ENCODE measurements at regions not wholly inside any gene's neighbourhood (a gene's known extent, or its start where the extent isn't known, plus 50 kb on each side); places are given as distances from the start of the nearest gene placed in this dataset.

DNA sequence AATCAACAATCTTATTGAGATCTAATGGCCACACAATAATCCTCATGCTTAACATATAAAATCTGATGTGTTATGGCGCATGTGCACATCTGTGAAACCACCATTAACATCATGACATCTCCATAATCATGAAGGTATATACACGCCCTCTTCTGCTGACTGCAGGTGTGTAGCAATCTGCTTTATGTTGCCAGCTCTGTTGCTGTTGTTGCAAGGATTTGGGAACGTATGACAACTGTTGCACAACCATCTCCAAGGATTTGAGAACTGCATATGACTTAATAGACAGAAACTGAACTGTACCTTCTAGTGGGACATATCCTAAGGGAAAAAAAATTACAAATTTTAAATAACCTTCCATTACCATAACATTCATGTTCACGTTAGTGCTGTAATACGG lies 243.5 kb upstream of the HSFY2 start:
- Histone ChIP-seq H3K4me1 (no peaks in the 10 kb centered on the region), H3K9me3 (no peaks in the 10 kb centered on the region), H3K27me3 (no peaks in the 10 kb centered on the region), H3K36me3 (no peaks in the 10 kb centered on the region), H3K27ac (no peak overlapping the region), H3K4me3 (no peak overlapping the region)
- DNase-seq: no peak
- TF ChIP-seq POLR2A (IDR thresholded peaks at IDR 0.05): no peak
- TF ChIP-seq, protein P1, sequence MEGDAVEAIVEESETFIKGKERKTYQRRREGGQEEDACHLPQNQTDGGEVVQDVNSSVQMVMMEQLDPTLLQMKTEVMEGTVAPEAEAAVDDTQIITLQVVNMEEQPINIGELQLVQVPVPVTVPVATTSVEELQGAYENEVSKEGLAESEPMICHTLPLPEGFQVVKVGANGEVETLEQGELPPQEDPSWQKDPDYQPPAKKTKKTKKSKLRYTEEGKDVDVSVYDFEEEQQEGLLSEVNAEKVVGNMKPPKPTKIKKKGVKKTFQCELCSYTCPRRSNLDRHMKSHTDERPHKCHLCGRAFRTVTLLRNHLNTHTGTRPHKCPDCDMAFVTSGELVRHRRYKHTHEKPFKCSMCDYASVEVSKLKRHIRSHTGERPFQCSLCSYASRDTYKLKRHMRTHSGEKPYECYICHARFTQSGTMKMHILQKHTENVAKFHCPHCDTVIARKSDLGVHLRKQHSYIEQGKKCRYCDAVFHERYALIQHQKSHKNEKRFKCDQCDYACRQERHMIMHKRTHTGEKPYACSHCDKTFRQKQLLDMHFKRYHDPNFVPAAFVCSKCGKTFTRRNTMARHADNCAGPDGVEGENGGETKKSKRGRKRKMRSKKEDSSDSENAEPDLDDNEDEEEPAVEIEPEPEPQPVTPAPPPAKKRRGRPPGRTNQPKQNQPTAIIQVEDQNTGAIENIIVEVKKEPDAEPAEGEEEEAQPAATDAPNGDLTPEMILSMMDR (IDR thresholded peaks at IDR 0.05): no peak

DNA sequence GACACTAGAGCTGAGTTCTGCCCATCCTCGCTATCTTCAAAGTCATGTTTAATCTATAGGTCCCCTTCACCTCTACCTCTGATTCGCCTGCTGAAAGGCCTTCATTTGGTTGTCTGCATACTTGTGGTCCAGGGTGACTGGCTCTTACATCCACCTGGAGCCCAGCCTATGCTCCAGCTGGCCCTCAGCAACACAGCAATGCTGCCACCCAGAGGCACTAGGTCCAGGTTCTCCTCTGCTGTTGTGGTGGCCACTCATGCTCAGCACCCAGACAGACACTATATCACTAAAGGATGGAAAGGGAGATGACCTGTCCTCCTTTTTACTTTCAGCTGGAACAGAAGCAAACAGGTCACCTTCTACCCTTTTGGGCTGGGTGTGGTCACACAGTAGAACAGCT lies 242.3 kb upstream of the HSFY2 start:
- H3K36me3 ChIP-seq: no peaks in the 10 kb centered on the region
- no peaks in the 10 kb centered on the region for H3K9me3 ChIP-seq
- DNase-seq: peak in 1 of 3 donors; percentile 41
- H3K4me1 ChIP-seq: no peaks in the 10 kb centered on the region
- H3K27me3 ChIP-seq: no peaks in the 10 kb centered on the region
- H3K4me3 ChIP-seq: no peak overlapping the region
- TF ChIP-seq POLR2A (IDR thresholded peaks at IDR 0.05): no peak
- TF ChIP-seq, protein P1 (IDR thresholded peaks at IDR 0.05): no peak
- H3K27ac ChIP-seq: no peak overlapping the region

DNA sequence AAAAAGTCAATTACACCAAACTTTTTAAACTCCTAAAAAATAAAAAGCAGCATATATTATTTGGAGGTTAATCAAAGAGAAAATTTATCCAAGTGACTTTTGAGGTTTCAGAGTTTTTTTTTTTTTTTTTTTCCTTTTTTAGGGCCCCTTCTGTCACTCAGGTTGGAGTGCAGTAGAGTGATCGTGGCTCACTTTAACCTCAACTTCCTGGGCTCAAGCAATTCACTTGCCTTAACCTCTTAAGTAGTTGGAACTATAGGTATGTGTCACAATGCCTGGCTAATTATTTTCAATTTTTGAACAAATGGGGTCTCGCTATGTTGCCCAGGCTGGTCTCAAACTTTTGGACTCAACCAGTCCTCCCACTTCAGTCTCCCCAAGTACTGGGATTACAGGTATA lies 241.7 kb upstream of the HSFY2 start:
- Histone ChIP-seq H3K4me3 (no peak overlapping the region), H3K4me1 (no peaks in the 10 kb centered on the region), H3K36me3 (no peaks in the 10 kb centered on the region), H3K9me3 (no peaks in the 10 kb centered on the region), H3K27ac (no peak overlapping the region), H3K27me3 (no peaks in the 10 kb centered on the region)
- DNase-seq: no peak
- TF ChIP-seq, protein P1 (IDR thresholded peaks at IDR 0.05): no peak
- no peak for TF ChIP-seq POLR2A (IDR thresholded peaks at IDR 0.05)

DNA sequence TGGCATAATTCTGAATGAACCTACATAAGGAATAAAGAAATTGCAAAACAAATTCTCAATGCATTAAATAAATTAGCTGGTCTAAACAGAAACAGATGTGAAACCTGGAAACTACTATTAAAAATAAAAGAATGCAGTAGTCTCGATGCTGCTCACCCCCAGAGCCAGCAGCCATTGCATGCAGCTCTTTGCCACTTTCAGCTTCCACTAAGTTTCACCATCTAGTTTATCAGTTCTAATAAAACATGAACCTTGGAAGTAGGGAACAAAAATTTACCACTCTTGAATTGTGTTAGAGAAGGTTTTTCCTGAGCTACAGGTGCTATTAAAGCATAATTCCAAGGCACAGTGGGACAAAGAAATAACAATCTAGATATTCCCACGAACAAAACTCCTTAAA lies 239.4 kb upstream of the HSFY2 start:
- Histone ChIP-seq H3K4me1 (no peaks in the 10 kb centered on the region), H3K27ac (no peak overlapping the region), H3K36me3 (no peaks in the 10 kb centered on the region), H3K4me3 (no peak overlapping the region), H3K9me3 (no peaks in the 10 kb centered on the region), H3K27me3 (no peaks in the 10 kb centered on the region)
- DNase-seq: no peak
- TF ChIP-seq, protein P1 (IDR thresholded peaks at IDR 0.05): no peak
- no peak for TF ChIP-seq POLR2A (IDR thresholded peaks at IDR 0.05)

DNA sequence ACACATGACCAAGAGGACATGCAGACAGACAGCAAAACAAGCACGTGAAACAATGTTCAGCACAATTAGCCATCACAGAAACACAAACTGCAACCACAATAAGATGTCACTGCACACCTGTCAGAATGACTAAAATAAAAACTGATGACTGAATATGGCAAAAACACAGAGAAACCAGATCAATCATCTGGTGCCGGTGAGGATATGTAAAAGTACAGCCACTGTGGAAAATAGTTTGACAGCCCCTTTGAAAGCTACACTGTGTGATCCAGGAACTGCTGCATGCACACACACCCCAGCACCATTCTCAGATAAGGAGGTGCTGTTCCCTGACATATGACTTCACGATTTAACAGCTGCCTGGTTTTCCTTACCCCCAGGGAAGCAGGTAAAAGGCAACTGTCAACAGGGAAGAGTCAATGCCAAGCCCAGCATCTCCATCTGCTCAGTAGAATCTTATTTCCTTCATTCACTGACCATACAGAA lies 238.1 kb upstream of the HSFY2 start:
- no peak overlapping the region for H3K27ac ChIP-seq
- no peaks in the 10 kb centered on the region for H3K9me3 ChIP-seq
- no peaks in the 10 kb centered on the region for H3K27me3 ChIP-seq
- no peaks in the 10 kb centered on the region for H3K4me1 ChIP-seq
- no peaks in the 10 kb centered on the region for H3K36me3 ChIP-seq
- TF ChIP-seq, protein P1 (IDR thresholded peaks at IDR 0.05): no peak
- TF ChIP-seq POLR2A (IDR thresholded peaks at IDR 0.05): no peak
- no peak overlapping the region for H3K4me3 ChIP-seq
- DNase-seq: no peak

DNA sequence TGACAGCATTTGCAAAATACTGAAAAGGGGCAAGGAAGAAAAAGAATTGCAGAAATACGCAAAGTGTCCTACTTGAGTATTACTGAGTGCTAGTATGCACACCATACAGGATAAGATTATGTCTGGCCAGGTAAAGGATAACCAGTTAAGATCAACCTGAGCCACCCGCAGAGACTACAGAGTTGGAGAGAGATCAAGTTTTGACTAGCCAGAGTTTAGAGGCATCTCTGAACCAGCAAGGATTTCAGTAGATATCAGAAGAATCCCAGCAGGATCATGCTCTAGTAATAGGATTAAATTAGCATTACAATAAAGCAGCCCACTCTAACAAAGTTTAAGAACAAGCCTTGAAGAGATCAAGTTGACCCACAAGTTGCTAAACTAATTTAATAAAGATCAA lies 232.7 kb upstream of the HSFY2 start:
- DNase-seq: no peak
- no peak overlapping the region for H3K27ac ChIP-seq
- no peaks in the 10 kb centered on the region for H3K4me1 ChIP-seq
- H3K27me3 ChIP-seq: no peaks in the 10 kb centered on the region
- no peak for TF ChIP-seq POLR2A (IDR thresholded peaks at IDR 0.05)
- TF ChIP-seq, protein P1 (IDR thresholded peaks at IDR 0.05): no peak
- no peaks in the 10 kb centered on the region for H3K9me3 ChIP-seq
- H3K36me3 ChIP-seq: no peaks in the 10 kb centered on the region
- no peak overlapping the region for H3K4me3 ChIP-seq
